ENCODE measurements at regions not wholly inside any gene's neighbourhood (a gene's known extent, or its start where the extent isn't known, plus 50 kb on each side); places are given as distances from the start of the nearest gene placed in this dataset.

DNA sequence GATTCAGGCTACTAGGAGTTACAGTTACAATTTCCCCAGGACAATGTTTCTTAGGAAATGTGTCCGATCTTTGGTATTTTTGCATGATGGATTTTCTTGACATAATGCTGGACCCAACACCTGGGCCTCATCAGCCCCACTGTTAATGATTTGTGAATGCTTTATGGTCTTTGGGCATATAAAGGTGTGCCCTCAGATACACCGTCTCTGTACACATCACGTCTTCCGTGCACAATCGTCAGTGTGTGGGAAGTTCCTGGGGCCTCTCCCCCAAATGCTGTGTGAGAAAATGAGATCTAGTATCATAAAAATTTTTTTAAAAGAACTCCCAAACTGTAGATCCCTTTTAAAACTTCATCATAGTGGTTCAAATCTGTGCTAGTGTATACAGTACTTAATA, 373.2 kb upstream of the ID4 start:
- no peak for TF ChIP-seq GATA2 (IDR thresholded peaks at IDR 0.05; ENCODE audit: low read depth, low read length)
- TF ChIP-seq GATA3 (IDR thresholded peaks at IDR 0.05; ENCODE audit: low read depth, low read length): no peak
